ENCODE measurements at regions not wholly inside any gene's neighbourhood (a gene's known extent, or its start where the extent isn't known, plus 50 kb on each side); places are given as distances from the start of the nearest gene placed in this dataset.

DNA sequence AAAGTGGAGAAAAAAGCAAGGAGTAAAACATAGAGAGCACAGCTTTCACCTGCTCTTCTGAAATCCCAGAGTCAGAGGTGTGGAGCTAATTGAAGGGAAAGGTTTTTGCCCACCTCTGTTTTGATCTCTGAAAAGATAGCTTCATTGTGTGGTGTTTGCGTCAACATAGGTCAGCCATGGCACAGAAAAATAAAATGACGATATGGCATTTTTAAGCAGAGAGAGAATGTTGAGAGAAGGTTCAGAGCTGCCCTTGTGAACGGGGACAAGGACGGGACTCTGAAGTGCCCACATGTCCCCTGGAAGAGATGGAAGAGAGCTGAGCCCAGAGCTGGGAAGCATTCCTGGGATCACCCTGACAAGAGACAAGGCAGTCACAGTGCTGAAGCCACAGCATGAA, 249.4 kb upstream of the PLSCR5 start:
- no peak for TF ChIP-seq EZH2 (IDR thresholded peaks at IDR 0.05)
- TF ChIP-seq EZH2phosphoT487 (IDR thresholded peaks at IDR 0.05; ENCODE audit: borderline replicate concordance), result no peak
- TF ChIP-seq CTCF (IDR thresholded peaks at IDR 0.05 in 2 of 3, conservative IDR thresholded peaks at IDR 0.05 in 1 of 3; ENCODE audit: borderline replicate concordance in 1 of 3, insufficient read depth in 1 of 3, low read depth in 2 of 3, low read length in 2 of 3), result no peak
- no peak for TF ChIP-seq ZNF274 (IDR thresholded peaks at IDR 0.05; ENCODE audit: low read depth, low read length)
- no peak for TF ChIP-seq RAD21 (IDR thresholded peaks at IDR 0.05; ENCODE audit: low read depth)
- TF ChIP-seq, protein P1, sequence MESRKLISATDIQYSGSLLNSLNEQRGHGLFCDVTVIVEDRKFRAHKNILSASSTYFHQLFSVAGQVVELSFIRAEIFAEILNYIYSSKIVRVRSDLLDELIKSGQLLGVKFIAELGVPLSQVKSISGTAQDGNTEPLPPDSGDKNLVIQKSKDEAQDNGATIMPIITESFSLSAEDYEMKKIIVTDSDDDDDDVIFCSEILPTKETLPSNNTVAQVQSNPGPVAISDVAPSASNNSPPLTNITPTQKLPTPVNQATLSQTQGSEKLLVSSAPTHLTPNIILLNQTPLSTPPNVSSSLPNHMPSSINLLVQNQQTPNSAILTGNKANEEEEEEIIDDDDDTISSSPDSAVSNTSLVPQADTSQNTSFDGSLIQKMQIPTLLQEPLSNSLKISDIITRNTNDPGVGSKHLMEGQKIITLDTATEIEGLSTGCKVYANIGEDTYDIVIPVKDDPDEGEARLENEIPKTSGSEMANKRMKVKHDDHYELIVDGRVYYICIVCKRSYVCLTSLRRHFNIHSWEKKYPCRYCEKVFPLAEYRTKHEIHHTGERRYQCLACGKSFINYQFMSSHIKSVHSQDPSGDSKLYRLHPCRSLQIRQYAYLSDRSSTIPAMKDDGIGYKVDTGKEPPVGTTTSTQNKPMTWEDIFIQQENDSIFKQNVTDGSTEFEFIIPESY (IDR thresholded peaks at IDR 0.05; ENCODE audit: extremely low read depth, insufficient replicate concordance, low read length), result no peak
- TF ChIP-seq, protein P2, sequence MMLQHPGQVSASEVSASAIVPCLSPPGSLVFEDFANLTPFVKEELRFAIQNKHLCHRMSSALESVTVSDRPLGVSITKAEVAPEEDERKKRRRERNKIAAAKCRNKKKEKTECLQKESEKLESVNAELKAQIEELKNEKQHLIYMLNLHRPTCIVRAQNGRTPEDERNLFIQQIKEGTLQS (IDR thresholded peaks at IDR 0.05), result no peak
- no peak for TF ChIP-seq FOSL1 (IDR thresholded peaks at IDR 0.05; ENCODE audit: low read depth)
- no peak for TF ChIP-seq POLR2AphosphoS5 (IDR thresholded peaks at IDR 0.05; ENCODE audit: low read depth, low read length)
- TF ChIP-seq POLR2A (IDR thresholded peaks at IDR 0.05; ENCODE audit: borderline replicate concordance, extremely low read depth, insufficient read depth, insufficient read length), result no peak
- TF ChIP-seq CEBPB (IDR thresholded peaks at IDR 0.05; ENCODE audit: low read depth), result no peak
- TF ChIP-seq REST (IDR thresholded peaks at IDR 0.05; ENCODE audit: low read depth), result no peak
- no peak for TF ChIP-seq SIN3A (IDR thresholded peaks at IDR 0.05; ENCODE audit: low read depth)
- TF ChIP-seq JUND (IDR thresholded peaks at IDR 0.05), result no peak
